ENCODE measurements at regions not wholly inside any gene's neighbourhood (a gene's known extent, or its start where the extent isn't known, plus 50 kb on each side); places are given as distances from the start of the nearest gene placed in this dataset.

DNA sequence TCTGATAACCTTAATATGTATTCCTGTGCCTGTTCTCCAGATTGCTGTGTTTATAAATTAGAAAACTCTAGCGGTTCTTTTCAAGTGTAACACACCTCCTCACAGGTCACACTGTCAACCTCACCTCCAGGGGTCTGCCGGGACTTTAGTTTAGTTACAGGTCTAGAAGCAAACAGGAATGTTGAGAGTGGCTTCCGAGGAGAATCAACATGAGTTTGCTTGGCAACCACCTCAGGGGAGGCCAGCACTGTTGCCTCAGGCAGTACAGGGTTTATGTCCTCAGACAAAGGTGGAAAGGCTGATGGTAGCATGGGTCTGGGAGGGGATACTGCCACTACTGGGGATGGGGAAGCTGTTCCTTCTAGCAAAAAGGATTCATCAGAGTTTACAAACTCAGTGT, 438.0 kb downstream of the DTHD1 start:
- TF ChIP-seq CTCF (IDR thresholded peaks at IDR 0.05; ENCODE audit: borderline replicate concordance, extremely low read depth, low read length, poor library complexity, severe bottlenecking) (no peak), EZH2 (IDR thresholded peaks at IDR 0.05; ENCODE audit: borderline replicate concordance, low read depth, low read length, severe bottlenecking) (no peak)
